ENCODE measurements at regions not wholly inside any gene's neighbourhood (a gene's known extent, or its start where the extent isn't known, plus 50 kb on each side); places are given as distances from the start of the nearest gene placed in this dataset.

DNA sequence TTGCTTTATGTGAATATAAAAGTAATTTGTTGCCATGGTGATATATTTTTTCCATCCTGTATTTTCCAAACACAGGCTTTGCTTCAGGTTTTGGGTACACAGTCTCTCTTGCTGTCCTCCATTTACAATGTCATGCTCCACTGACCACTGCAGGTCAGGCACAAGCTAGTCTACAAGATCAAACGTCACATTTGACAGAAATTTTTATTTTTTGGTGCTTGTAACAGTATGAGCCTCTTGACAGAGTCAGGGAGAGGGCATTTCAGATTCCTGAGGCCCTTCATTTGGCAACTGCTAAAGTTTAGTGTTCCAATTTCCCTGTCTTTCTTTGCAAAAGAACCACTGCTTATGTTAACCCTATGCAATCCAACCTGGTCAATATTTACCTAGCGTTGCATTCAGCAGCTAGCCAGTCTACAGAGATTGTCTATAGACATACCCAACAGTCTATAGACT lies 175.0 kb downstream of the RFC3 start:
- Histone ChIP-seq H3K27ac (replicated peaks) (no peak overlapping the region), H3K27me3 (ENCODE audit: insufficient read depth, poor library complexity, severe bottlenecking) (no peaks in the 10 kb centered on the region), H3K4me3 (replicated peaks; ENCODE audit: insufficient read depth, low read length) (no peak overlapping the region)
- DNase-seq (ENCODE audit: low read depth in 1 of 2, low spot score in 1 of 2): no peak
- TF ChIP-seq SPI1 (IDR thresholded peaks at IDR 0.05; ENCODE audit: borderline replicate concordance, low read depth) (no peak), POLR2AphosphoS5 (IDR thresholded peaks at IDR 0.05; ENCODE audit: low read depth) (no peak), GABPA (IDR thresholded peaks at IDR 0.05; ENCODE audit: low read depth) (no peak)
- TF ChIP-seq, protein P1, sequence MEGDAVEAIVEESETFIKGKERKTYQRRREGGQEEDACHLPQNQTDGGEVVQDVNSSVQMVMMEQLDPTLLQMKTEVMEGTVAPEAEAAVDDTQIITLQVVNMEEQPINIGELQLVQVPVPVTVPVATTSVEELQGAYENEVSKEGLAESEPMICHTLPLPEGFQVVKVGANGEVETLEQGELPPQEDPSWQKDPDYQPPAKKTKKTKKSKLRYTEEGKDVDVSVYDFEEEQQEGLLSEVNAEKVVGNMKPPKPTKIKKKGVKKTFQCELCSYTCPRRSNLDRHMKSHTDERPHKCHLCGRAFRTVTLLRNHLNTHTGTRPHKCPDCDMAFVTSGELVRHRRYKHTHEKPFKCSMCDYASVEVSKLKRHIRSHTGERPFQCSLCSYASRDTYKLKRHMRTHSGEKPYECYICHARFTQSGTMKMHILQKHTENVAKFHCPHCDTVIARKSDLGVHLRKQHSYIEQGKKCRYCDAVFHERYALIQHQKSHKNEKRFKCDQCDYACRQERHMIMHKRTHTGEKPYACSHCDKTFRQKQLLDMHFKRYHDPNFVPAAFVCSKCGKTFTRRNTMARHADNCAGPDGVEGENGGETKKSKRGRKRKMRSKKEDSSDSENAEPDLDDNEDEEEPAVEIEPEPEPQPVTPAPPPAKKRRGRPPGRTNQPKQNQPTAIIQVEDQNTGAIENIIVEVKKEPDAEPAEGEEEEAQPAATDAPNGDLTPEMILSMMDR (IDR thresholded peaks at IDR 0.05; ENCODE audit: insufficient read depth, low read length): no peak
- TF ChIP-seq, protein P2, sequence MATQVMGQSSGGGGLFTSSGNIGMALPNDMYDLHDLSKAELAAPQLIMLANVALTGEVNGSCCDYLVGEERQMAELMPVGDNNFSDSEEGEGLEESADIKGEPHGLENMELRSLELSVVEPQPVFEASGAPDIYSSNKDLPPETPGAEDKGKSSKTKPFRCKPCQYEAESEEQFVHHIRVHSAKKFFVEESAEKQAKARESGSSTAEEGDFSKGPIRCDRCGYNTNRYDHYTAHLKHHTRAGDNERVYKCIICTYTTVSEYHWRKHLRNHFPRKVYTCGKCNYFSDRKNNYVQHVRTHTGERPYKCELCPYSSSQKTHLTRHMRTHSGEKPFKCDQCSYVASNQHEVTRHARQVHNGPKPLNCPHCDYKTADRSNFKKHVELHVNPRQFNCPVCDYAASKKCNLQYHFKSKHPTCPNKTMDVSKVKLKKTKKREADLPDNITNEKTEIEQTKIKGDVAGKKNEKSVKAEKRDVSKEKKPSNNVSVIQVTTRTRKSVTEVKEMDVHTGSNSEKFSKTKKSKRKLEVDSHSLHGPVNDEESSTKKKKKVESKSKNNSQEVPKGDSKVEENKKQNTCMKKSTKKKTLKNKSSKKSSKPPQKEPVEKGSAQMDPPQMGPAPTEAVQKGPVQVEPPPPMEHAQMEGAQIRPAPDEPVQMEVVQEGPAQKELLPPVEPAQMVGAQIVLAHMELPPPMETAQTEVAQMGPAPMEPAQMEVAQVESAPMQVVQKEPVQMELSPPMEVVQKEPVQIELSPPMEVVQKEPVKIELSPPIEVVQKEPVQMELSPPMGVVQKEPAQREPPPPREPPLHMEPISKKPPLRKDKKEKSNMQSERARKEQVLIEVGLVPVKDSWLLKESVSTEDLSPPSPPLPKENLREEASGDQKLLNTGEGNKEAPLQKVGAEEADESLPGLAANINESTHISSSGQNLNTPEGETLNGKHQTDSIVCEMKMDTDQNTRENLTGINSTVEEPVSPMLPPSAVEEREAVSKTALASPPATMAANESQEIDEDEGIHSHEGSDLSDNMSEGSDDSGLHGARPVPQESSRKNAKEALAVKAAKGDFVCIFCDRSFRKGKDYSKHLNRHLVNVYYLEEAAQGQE (IDR thresholded peaks at IDR 0.05; ENCODE audit: insufficient replicate concordance, low read depth): no peak

DNA sequence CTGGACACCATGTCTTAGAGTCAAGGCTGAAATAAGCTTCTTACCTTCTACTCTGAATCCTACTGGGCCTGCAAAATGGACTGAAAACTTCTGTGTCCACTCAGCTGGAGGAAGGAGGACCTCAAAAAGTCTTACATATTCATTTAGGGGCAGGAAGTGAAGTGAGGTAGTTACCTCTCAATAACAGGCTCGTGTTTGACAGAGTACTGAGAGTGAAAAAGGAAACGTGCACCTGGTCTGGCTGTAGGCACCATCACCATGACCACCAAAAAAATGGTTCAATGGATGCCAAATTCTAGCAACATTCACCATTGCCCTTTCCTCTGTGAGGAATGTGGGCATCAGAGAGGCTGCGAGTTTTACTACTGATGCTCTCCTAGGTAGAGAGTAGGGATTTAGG lies 176.2 kb downstream of the RFC3 start:
- H3K27me3 ChIP-seq (ENCODE audit: insufficient read depth, poor library complexity, severe bottlenecking): no peaks in the 10 kb centered on the region
- TF ChIP-seq, protein P2 (IDR thresholded peaks at IDR 0.05; ENCODE audit: insufficient replicate concordance, low read depth): no peak
- no peak for TF ChIP-seq SPI1 (IDR thresholded peaks at IDR 0.05; ENCODE audit: borderline replicate concordance, low read depth)
- TF ChIP-seq POLR2AphosphoS5 (IDR thresholded peaks at IDR 0.05; ENCODE audit: low read depth): no peak
- TF ChIP-seq, protein P1 (IDR thresholded peaks at IDR 0.05; ENCODE audit: insufficient read depth, low read length): no peak
- TF ChIP-seq GABPA (IDR thresholded peaks at IDR 0.05; ENCODE audit: low read depth): no peak
- no peak overlapping the region for H3K4me3 ChIP-seq (replicated peaks; ENCODE audit: insufficient read depth, low read length)
- no peak overlapping the region for H3K27ac ChIP-seq (replicated peaks)
- no peak for DNase-seq (ENCODE audit: low read depth in 1 of 2, low spot score in 1 of 2)

DNA sequence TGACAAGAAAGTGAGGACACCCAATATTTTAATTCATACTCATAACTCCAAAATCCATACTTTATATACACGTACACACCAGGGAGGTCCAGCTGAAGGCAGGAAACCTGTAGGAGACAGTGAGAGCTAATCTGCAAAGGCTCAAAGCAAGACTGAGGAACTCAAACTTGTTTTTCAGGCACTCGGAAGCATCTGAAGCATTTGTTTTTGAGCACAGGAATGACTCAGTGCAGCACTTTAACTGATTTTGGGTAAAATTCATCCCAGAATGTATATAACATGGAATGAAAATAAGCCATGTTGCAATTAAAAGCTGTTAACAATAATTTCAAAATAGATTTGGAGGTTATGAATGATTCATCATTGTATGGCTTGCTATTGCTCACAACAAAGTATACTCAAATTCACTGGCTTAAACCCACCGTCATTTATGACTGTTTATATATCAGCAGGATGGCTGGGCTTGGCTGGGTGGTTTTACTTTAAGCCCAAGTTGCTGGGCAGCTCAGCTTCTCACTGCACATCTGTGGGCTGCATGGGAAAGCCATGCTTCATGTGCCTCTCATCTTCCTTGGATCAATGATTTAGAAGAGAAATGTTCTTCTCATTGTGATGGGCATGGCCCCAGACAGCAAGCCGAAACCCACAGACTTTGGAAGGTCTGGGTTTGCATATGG lies 177.0 kb downstream of the RFC3 start:
- TF ChIP-seq, protein P2 (IDR thresholded peaks at IDR 0.05; ENCODE audit: insufficient replicate concordance, low read depth): no peak
- TF ChIP-seq, protein P1 (IDR thresholded peaks at IDR 0.05; ENCODE audit: insufficient read depth, low read length): no peak
- TF ChIP-seq GABPA (IDR thresholded peaks at IDR 0.05; ENCODE audit: low read depth) (no peak), POLR2AphosphoS5 (IDR thresholded peaks at IDR 0.05; ENCODE audit: low read depth) (no peak), SPI1 (IDR thresholded peaks at IDR 0.05; ENCODE audit: borderline replicate concordance, low read depth) (no peak)
- no peak for DNase-seq (ENCODE audit: low read depth in 1 of 2, low spot score in 1 of 2)
- H3K4me3 ChIP-seq (replicated peaks; ENCODE audit: insufficient read depth, low read length): no peak overlapping the region
- no peak overlapping the region for H3K27ac ChIP-seq (replicated peaks)
- no peaks in the 10 kb centered on the region for H3K27me3 ChIP-seq (ENCODE audit: insufficient read depth, poor library complexity, severe bottlenecking)

All from HL-60 (cell line).